Liver (tissue), 3 donors: ENCODE measurements at regions not wholly inside any gene's neighbourhood (a gene's known extent, or its start where the extent isn't known, plus 50 kb on each side); places are given as distances from the start of the nearest gene placed in this dataset.

Experiments used
- NR2F2 ChIP-seq: IDR thresholded peaks from 2 replicates; pipeline ENCODE4 v1.6.1; 2016; ENCODE audit warnings: antibody characterized with exemption
- RAD21 ChIP-seq, 2 donors: IDR thresholded peaks; 2 replicates each; pipeline ENCODE4 v1.6.1; 2016; ENCODE audit warnings: antibody characterized with exemption in 2 of 2, mild to moderate bottlenecking in 2 of 2
- SP1 ChIP-seq: IDR thresholded peaks from 2 replicates; pipeline ENCODE4 v1.6.1; 2018; ENCODE audit warnings: antibody characterized with exemption, mild to moderate bottlenecking
- TAF1 ChIP-seq: conservative IDR thresholded peaks from 2 replicates; pipeline ENCODE4 v1.6.1; 2016; ENCODE audit warnings: antibody characterized with exemption, mild to moderate bottlenecking
- YY1 ChIP-seq: IDR thresholded peaks from 2 replicates; pipeline ENCODE4 v1.6.1; 2016; ENCODE audit warnings: antibody characterized with exemption, mild to moderate bottlenecking
- TF ChIP-seq, protein P1 (sequence below): fragments of 150-350 bp; IDR thresholded peaks from 2 replicates; pipeline ENCODE4 v1.5.1; 2017; ENCODE audit warnings: improper control_type of control experiment, low read depth, low read length; ENCODE audit not compliant: missing input control
- TF ChIP-seq, protein P2 (sequence below): IDR thresholded peaks from 2 replicates; pipeline ENCODE4 v1.6.1; 2016; ENCODE audit warnings: antibody characterized with exemption
- TF ChIP-seq, protein P3 (sequence below): IDR thresholded peaks from 2 replicates; pipeline ENCODE4 v1.6.1; 2016; ENCODE audit warnings: antibody characterized with exemption
- TF ChIP-seq, protein P4 (sequence below): IDR thresholded peaks from 2 replicates; pipeline ENCODE4 v1.6.1; 2016; ENCODE audit warnings: antibody characterized with exemption, mild to moderate bottlenecking
- TF ChIP-seq, protein P5 (sequence below): IDR thresholded peaks from 2 replicates; pipeline ENCODE4 v1.6.1; 2016; ENCODE audit warnings: antibody characterized with exemption
- donor health status: healthy.
- donor health status: healthy.

DNA sequence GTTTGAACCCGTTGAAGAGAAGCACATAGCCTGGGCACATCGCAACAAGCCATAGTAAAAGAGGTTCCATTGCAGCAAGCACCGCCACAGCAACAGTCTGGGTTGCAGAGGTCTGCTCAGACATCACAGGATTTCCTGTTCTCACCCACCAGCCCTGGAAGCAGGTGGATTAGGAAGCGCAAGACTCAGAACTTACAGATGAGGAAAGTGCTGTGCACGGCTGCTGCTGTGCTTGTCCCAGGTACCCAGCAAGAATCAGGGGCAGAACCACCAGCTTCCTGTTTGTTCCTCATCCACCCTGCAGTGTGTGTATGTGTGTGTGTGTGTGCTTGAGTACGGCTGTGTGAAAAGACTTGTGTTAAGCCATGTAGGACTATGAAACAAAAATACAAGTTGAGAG, 124.7 kb upstream of the IRX2 start:
- TF ChIP-seq NR2F2 = no peak
- TF ChIP-seq, protein P1, sequence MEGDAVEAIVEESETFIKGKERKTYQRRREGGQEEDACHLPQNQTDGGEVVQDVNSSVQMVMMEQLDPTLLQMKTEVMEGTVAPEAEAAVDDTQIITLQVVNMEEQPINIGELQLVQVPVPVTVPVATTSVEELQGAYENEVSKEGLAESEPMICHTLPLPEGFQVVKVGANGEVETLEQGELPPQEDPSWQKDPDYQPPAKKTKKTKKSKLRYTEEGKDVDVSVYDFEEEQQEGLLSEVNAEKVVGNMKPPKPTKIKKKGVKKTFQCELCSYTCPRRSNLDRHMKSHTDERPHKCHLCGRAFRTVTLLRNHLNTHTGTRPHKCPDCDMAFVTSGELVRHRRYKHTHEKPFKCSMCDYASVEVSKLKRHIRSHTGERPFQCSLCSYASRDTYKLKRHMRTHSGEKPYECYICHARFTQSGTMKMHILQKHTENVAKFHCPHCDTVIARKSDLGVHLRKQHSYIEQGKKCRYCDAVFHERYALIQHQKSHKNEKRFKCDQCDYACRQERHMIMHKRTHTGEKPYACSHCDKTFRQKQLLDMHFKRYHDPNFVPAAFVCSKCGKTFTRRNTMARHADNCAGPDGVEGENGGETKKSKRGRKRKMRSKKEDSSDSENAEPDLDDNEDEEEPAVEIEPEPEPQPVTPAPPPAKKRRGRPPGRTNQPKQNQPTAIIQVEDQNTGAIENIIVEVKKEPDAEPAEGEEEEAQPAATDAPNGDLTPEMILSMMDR = no peak
- TF ChIP-seq, protein P2, sequence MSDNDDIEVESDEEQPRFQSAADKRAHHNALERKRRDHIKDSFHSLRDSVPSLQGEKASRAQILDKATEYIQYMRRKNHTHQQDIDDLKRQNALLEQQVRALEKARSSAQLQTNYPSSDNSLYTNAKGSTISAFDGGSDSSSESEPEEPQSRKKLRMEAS = no peak
- TF ChIP-seq, protein P3, sequence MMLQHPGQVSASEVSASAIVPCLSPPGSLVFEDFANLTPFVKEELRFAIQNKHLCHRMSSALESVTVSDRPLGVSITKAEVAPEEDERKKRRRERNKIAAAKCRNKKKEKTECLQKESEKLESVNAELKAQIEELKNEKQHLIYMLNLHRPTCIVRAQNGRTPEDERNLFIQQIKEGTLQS = no peak
- TF ChIP-seq RAD21 (IDR thresholded peaks at IDR 0.05) = no peak
- TF ChIP-seq, protein P4, sequence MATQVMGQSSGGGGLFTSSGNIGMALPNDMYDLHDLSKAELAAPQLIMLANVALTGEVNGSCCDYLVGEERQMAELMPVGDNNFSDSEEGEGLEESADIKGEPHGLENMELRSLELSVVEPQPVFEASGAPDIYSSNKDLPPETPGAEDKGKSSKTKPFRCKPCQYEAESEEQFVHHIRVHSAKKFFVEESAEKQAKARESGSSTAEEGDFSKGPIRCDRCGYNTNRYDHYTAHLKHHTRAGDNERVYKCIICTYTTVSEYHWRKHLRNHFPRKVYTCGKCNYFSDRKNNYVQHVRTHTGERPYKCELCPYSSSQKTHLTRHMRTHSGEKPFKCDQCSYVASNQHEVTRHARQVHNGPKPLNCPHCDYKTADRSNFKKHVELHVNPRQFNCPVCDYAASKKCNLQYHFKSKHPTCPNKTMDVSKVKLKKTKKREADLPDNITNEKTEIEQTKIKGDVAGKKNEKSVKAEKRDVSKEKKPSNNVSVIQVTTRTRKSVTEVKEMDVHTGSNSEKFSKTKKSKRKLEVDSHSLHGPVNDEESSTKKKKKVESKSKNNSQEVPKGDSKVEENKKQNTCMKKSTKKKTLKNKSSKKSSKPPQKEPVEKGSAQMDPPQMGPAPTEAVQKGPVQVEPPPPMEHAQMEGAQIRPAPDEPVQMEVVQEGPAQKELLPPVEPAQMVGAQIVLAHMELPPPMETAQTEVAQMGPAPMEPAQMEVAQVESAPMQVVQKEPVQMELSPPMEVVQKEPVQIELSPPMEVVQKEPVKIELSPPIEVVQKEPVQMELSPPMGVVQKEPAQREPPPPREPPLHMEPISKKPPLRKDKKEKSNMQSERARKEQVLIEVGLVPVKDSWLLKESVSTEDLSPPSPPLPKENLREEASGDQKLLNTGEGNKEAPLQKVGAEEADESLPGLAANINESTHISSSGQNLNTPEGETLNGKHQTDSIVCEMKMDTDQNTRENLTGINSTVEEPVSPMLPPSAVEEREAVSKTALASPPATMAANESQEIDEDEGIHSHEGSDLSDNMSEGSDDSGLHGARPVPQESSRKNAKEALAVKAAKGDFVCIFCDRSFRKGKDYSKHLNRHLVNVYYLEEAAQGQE = no peak
- no peak for TF ChIP-seq TAF1
- TF ChIP-seq YY1 = no peak
- TF ChIP-seq, protein P5, sequence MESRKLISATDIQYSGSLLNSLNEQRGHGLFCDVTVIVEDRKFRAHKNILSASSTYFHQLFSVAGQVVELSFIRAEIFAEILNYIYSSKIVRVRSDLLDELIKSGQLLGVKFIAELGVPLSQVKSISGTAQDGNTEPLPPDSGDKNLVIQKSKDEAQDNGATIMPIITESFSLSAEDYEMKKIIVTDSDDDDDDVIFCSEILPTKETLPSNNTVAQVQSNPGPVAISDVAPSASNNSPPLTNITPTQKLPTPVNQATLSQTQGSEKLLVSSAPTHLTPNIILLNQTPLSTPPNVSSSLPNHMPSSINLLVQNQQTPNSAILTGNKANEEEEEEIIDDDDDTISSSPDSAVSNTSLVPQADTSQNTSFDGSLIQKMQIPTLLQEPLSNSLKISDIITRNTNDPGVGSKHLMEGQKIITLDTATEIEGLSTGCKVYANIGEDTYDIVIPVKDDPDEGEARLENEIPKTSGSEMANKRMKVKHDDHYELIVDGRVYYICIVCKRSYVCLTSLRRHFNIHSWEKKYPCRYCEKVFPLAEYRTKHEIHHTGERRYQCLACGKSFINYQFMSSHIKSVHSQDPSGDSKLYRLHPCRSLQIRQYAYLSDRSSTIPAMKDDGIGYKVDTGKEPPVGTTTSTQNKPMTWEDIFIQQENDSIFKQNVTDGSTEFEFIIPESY = no peak
- TF ChIP-seq SP1 = no peak
